HG02571 (cell line): ENCODE measurements at regions not wholly inside any gene's neighbourhood (a gene's known extent, or its start where the extent isn't known, plus 50 kb on each side); places are given as distances from the start of the nearest gene placed in this dataset.

ENCODE experiments used
- ATAC-seq: cut with Tn5 transposase; IDR thresholded peaks from one replicate; pipeline ENCODE4 v1.9.1; 2021; ENCODE audit warnings: mild to moderate bottlenecking, moderate library complexity; ENCODE audit not compliant: unreplicated experiment

- ATAC-seq = no peak
Observed at GRCh38 chr15:26378304-26378703, 394.6 kb downstream of the GABRB3 start.

- ATAC-seq = no peak
Observed at GRCh38 chr15:26376243-26376642, 396.6 kb downstream of the GABRB3 start.

GRCh38 chr15:26374806-26375205 is 398.1 kb downstream of the GABRB3 start:
- ATAC-seq = no peak

- no peak for ATAC-seq
Observed at GRCh38 chr15:26372706-26373105, 400.2 kb downstream of the GABRB3 start.

- ATAC-seq = no peak
Observed at GRCh38 chr15:26365077-26365476, 407.8 kb downstream of the GABRB3 start.

- no peak for ATAC-seq
Observed at GRCh38 chr15:26359855-26360254, 413.0 kb downstream of the GABRB3 start.

GRCh38 chr15:26358708-26359107 is 414.2 kb downstream of the GABRB3 start:
- no peak for ATAC-seq

- ATAC-seq = no peak
Observed at GRCh38 chr15:26357653-26358052, 415.2 kb downstream of the GABRB3 start.

- no peak for ATAC-seq
Observed at GRCh38 chr15:26355472-26356074, 417.3 kb downstream of the GABRB3 start.

GRCh38 chr15:26352909-26353308 is 420.0 kb downstream of the GABRB3 start:
- no peak for ATAC-seq

GRCh38 chr15:26352406-26352805 is 420.5 kb downstream of the GABRB3 start:
- no peak for ATAC-seq

GRCh38 chr15:26325495-26325894 is 447.4 kb downstream of the GABRB3 start:
- no peak for ATAC-seq

- no peak for ATAC-seq
Observed at GRCh38 chr15:26323566-26323965, 449.3 kb downstream of the GABRB3 start.

GRCh38 chr15:26318689-26319088 is 454.2 kb downstream of the GABRB3 start:
- ATAC-seq = no peak

- ATAC-seq = no peak
Observed at GRCh38 chr15:26314577-26314976, 451.4 kb upstream of the ATP10A start.

GRCh38 chr15:26311710-26312236 is 448.6 kb upstream of the ATP10A start:
- no peak for ATAC-seq

GRCh38 chr15:26298659-26299170 is 435.6 kb upstream of the ATP10A start:
- no peak for ATAC-seq

GRCh38 chr15:26298010-26298658 is 435.0 kb upstream of the ATP10A start:
- ATAC-seq = no peak

- ATAC-seq = no peak
Observed at GRCh38 chr15:26295336-26296085, 432.4 kb upstream of the ATP10A start.

GRCh38 chr15:26294059-26294689 is 431.0 kb upstream of the ATP10A start:
- no peak for ATAC-seq

GRCh38 chr15:26287381-26287780 is 424.3 kb upstream of the ATP10A start:
- no peak for ATAC-seq
